Thymus (tissue), 11 donors: ENCODE measurements at regions not wholly inside any gene's neighbourhood (a gene's known extent, or its start where the extent isn't known, plus 50 kb on each side); places are given as distances from the start of the nearest gene placed in this dataset.

Experiments
- DNase-seq, 9 donors: peaks; one replicate each; pipeline ENCODE4 v3.0.0-alpha.2; 2013; ENCODE audit warnings: low spot score in 9 of 9, low read depth in 6 of 9, missing footprints in 1 of 9
- H3K27ac ChIP-seq, 2 donors: one replicate each; pipeline ENCODE4 v1.5.1; 2013; ENCODE audit warnings: control low read depth in 1 of 2, low read depth in 1 of 2, low read length in 1 of 2, mild to moderate bottlenecking in 1 of 2, moderate library complexity in 1 of 2
- H3K27me3 ChIP-seq, 2 donors: one replicate each; pipeline ENCODE4 v1.5.1; 2013; ENCODE audit warnings: low read length in 1 of 2; ENCODE audit not compliant: control insufficient read depth in 2 of 2, insufficient read depth in 1 of 2
- H3K36me3 ChIP-seq, 2 donors: one replicate each; pipeline ENCODE4 v1.5.1; 2013; ENCODE audit warnings: low read length in 1 of 2, mild to moderate bottlenecking in 1 of 2, moderate library complexity in 1 of 2; ENCODE audit not compliant: control insufficient read depth in 2 of 2, insufficient read depth in 2 of 2
- H3K4me1 ChIP-seq, 2 donors: one replicate each; pipeline ENCODE4 v1.5.1; 2013; ENCODE audit warnings: low read length in 2 of 2; ENCODE audit not compliant: control insufficient read depth in 2 of 2, insufficient read depth in 2 of 2
- H3K4me3 ChIP-seq, 2 donors: one replicate each; pipeline ENCODE4 v1.5.1; 2013; ENCODE audit warnings: low read length in 2 of 2, control low read depth in 1 of 2, mild to moderate bottlenecking in 1 of 2
- H3K9me3 ChIP-seq, 2 donors: one replicate each; pipeline ENCODE4 v1.5.1; 2013; ENCODE audit warnings: low read length in 1 of 2, mild to moderate bottlenecking in 1 of 2; ENCODE audit not compliant: control insufficient read depth in 2 of 2, insufficient read depth in 1 of 2
- WGBS: extraction: QIAGEN DNeasy Blood & Tissue Kit; methylation state at CpG from one replicate; pipeline ENCODE4 v1.1.7; 2013; 5-methylcytosine and 5-hydroxymethylcytosine counted together
- donor health status: healthy.

GRCh38 chr3:13195374-13195773 is 122.1 kb upstream of the IQSEC1 start:
- H3K4me1 ChIP-seq = peaks cover 0 to 15% of the 10 kb centered on the region in 2 donors
- H3K36me3 ChIP-seq = no peaks in the 10 kb centered on the region
- H3K4me3 ChIP-seq = no peak overlapping the region
- DNase-seq = no peak
- H3K27ac ChIP-seq = no peak overlapping the region
- H3K9me3 ChIP-seq = peaks cover 0 to 1% of the 10 kb centered on the region in 2 donors
- WGBS = 94% methylated on average over 6 of the region's 6 CpGs
- peaks cover 0 to 1% of the 10 kb centered on the region in 2 donors for H3K27me3 ChIP-seq

GRCh38 chr3:13194285-13195209 is 121.3 kb upstream of the IQSEC1 start:
- WGBS = 76% methylated on average over 22 of the region's 22 CpGs

GRCh38 chr3:13193320-13194284 is 120.4 kb upstream of the IQSEC1 start:
- 90% methylated on average over 17 of the region's 17 CpGs for WGBS
- no peak overlapping the region for H3K4me3 ChIP-seq
- no peak for DNase-seq

More at GRCh38 chr3:13194285-13195209, 121.3 kb upstream of the IQSEC1 start:
- Histone ChIP-seq H3K27ac (no peak overlapping the region), H3K9me3 (peaks cover 0 to 1% of the 10 kb centered on the region in 2 donors), H3K36me3 (no peaks in the 10 kb centered on the region), H3K27me3 (no peaks in the 10 kb centered on the region), H3K4me1 (peaks cover 0 to 15% of the 10 kb centered on the region in 2 donors), H3K4me3 (no peak overlapping the region)
- DNase-seq = no peak

GRCh38 chr3:13192471-13193213 is 119.4 kb upstream of the IQSEC1 start:
- no peaks in the 10 kb centered on the region for H3K27me3 ChIP-seq
- no peaks in the 10 kb centered on the region for H3K36me3 ChIP-seq
- DNase-seq = no peak
- H3K4me1 ChIP-seq = peaks cover 0 to 15% of the 10 kb centered on the region in 2 donors
- no peak overlapping the region for H3K4me3 ChIP-seq
- H3K27ac ChIP-seq = no peak overlapping the region
- WGBS = 93% methylated on average over 16 of the region's 16 CpGs
- H3K9me3 ChIP-seq = peaks cover 1 to 6% of the 10 kb centered on the region in 2 donors

More at GRCh38 chr3:13193320-13194284, 120.4 kb upstream of the IQSEC1 start:
- H3K4me1 ChIP-seq = peaks cover 0 to 15% of the 10 kb centered on the region in 2 donors
- no peaks in the 10 kb centered on the region for H3K36me3 ChIP-seq
- no peaks in the 10 kb centered on the region for H3K27me3 ChIP-seq
- no peak overlapping the region for H3K27ac ChIP-seq
- peaks cover 1 to 4% of the 10 kb centered on the region in 2 donors for H3K9me3 ChIP-seq

GRCh38 chr3:13191016-13191415 is 117.8 kb upstream of the IQSEC1 start:
- Histone ChIP-seq H3K9me3 (peaks cover 0 to 6% of the 10 kb centered on the region in 2 donors), H3K27me3 (no peaks in the 10 kb centered on the region), H3K36me3 (no peaks in the 10 kb centered on the region), H3K4me3 (no peak overlapping the region), H3K4me1 (peaks cover 0 to 5% of the 10 kb centered on the region in 2 donors), H3K27ac (no peak overlapping the region)
- 93% methylated on average over 12 of the region's 12 CpGs for WGBS
- DNase-seq = no peak

- Histone ChIP-seq H3K36me3 (no peaks in the 10 kb centered on the region), H3K27ac (no peak overlapping the region), H3K27me3 (no peaks in the 10 kb centered on the region), H3K4me3 (no peak overlapping the region), H3K9me3 (peaks cover 0 to 6% of the 10 kb centered on the region in 2 donors), H3K4me1 (peaks cover 0 to 4% of the 10 kb centered on the region in 2 donors)
- WGBS = 98% methylated on average over 2 of the region's 2 CpGs
- no peak for DNase-seq
Measured at GRCh38 chr3:13190378-13190765, 117.1 kb upstream of the IQSEC1 start.

- H3K27ac ChIP-seq = no peak overlapping the region
Measured at GRCh38 chr3:13189639-13190377, 116.6 kb upstream of the IQSEC1 start.

GRCh38 chr3:13188975-13189374 is 115.7 kb upstream of the IQSEC1 start:
- no peak overlapping the region for H3K4me3 ChIP-seq
- peaks cover 0 to 6% of the 10 kb centered on the region in 2 donors for H3K9me3 ChIP-seq
- no peaks in the 10 kb centered on the region for H3K4me1 ChIP-seq
- no peak for DNase-seq
- H3K36me3 ChIP-seq = no peaks in the 10 kb centered on the region
- H3K27ac ChIP-seq = no peak overlapping the region
- 97% methylated on average over 1 of the region's 1 CpG for WGBS
- H3K27me3 ChIP-seq = no peaks in the 10 kb centered on the region

More at GRCh38 chr3:13189639-13190377, 116.6 kb upstream of the IQSEC1 start:
- no peak for DNase-seq
- Histone ChIP-seq H3K36me3 (no peaks in the 10 kb centered on the region), H3K4me3 (no peak overlapping the region), H3K27me3 (no peaks in the 10 kb centered on the region), H3K9me3 (peaks cover 0 to 6% of the 10 kb centered on the region in 2 donors), H3K4me1 (peaks cover 0 to 4% of the 10 kb centered on the region in 2 donors)
- WGBS = 73% methylated on average over 11 of the region's 11 CpGs
